ENCODE measurements at regions not wholly inside any gene's neighbourhood (a gene's known extent, or its start where the extent isn't known, plus 50 kb on each side); places are given as distances from the start of the nearest gene placed in this dataset.

- TF ChIP-seq CTCF (IDR thresholded peaks at IDR 0.05; ENCODE audit: insufficient read depth, low read length, poor library complexity, severe bottlenecking): no peak
- TF ChIP-seq EZH2phosphoT487 (conservative IDR thresholded peaks at IDR 0.05; ENCODE audit: low read length): no peak
- H3K4me2 ChIP-seq (ENCODE audit: low read depth, low read length, poor library complexity, severe bottlenecking): no peak overlapping the region
- H3K9ac ChIP-seq (ENCODE audit: low read length): no peak overlapping the region
- no peak overlapping the region for H3K4me3 ChIP-seq (ENCODE audit: insufficient read depth, low read length, poor library complexity, severe bottlenecking)
- no peaks in the 10 kb centered on the region for H3K79me2 ChIP-seq (ENCODE audit: insufficient read depth, low read length)
- no peaks in the 10 kb centered on the region for H3K9me2 ChIP-seq (replicated peaks; ENCODE audit: insufficient read depth, low read length)
- H3F3A ChIP-seq (ENCODE audit: insufficient read depth): no peaks in the 10 kb centered on the region
- H4K20me1 ChIP-seq (ENCODE audit: low read depth, low read length): no peaks in the 10 kb centered on the region
- H3K9me3 ChIP-seq (ENCODE audit: insufficient read depth, low read length): no peaks in the 10 kb centered on the region
- H3K27ac ChIP-seq (ENCODE audit: low read depth, low read length): no peak overlapping the region
- no peak overlapping the region for H2AFZ ChIP-seq (ENCODE audit: low read depth, low read length, severe bottlenecking)
- no peaks in the 10 kb centered on the region for H3K36me3 ChIP-seq (ENCODE audit: low read length)
- H3K27me3 ChIP-seq (ENCODE audit: low read length): no peaks in the 10 kb centered on the region
Measured at GRCh38 chr9:17970277-17970676, 391.4 kb downstream of the SH3GL2 start.

GRCh38 chr9:17978773-17979172, 399.9 kb downstream of the SH3GL2 start:
- Histone ChIP-seq H3K27me3 (ENCODE audit: low read length) (no peaks in the 10 kb centered on the region), H3K4me3 (ENCODE audit: insufficient read depth, low read length, poor library complexity, severe bottlenecking) (no peak overlapping the region), H3K27ac (ENCODE audit: low read depth, low read length) (no peak overlapping the region), H2AFZ (ENCODE audit: low read depth, low read length, severe bottlenecking) (no peak overlapping the region), H3K79me2 (ENCODE audit: insufficient read depth, low read length) (no peaks in the 10 kb centered on the region), H3F3A (ENCODE audit: insufficient read depth) (no peaks in the 10 kb centered on the region), H3K4me2 (ENCODE audit: low read depth, low read length, poor library complexity, severe bottlenecking) (no peak overlapping the region), H3K9me2 (replicated peaks; ENCODE audit: insufficient read depth, low read length) (no peaks in the 10 kb centered on the region), H3K36me3 (ENCODE audit: low read length) (no peaks in the 10 kb centered on the region), H4K20me1 (ENCODE audit: low read depth, low read length) (no peaks in the 10 kb centered on the region; the same call in 1 of the 2 replicates), H3K9me3 (ENCODE audit: insufficient read depth, low read length) (0 out of 2 replicates have a peak, but pooled peaks cover 4% of the 10 kb centered on the region), H3K9ac (ENCODE audit: low read length) (no peak overlapping the region)
- TF ChIP-seq EZH2phosphoT487 (conservative IDR thresholded peaks at IDR 0.05; ENCODE audit: low read length): no peak
- TF ChIP-seq CTCF (IDR thresholded peaks at IDR 0.05; ENCODE audit: insufficient read depth, low read length, poor library complexity, severe bottlenecking): no peak

GRCh38 chr9:17986595-17986994, 407.7 kb downstream of the SH3GL2 start:
- Histone ChIP-seq H3K36me3 (ENCODE audit: low read length) (no peaks in the 10 kb centered on the region), H3K27me3 (ENCODE audit: low read length) (no peaks in the 10 kb centered on the region)
- TF ChIP-seq CTCF (IDR thresholded peaks at IDR 0.05; ENCODE audit: insufficient read depth, low read length, poor library complexity, severe bottlenecking) (no peak), EZH2phosphoT487 (conservative IDR thresholded peaks at IDR 0.05; ENCODE audit: low read length) (no peak)

More at GRCh38 chr9:17986595-17986994, 407.7 kb downstream of the SH3GL2 start:
- H3K9ac ChIP-seq (ENCODE audit: low read length): no peak overlapping the region
- no peaks in the 10 kb centered on the region for H3K79me2 ChIP-seq (ENCODE audit: insufficient read depth, low read length)
- H2AFZ ChIP-seq (ENCODE audit: low read depth, low read length, severe bottlenecking): no peak overlapping the region
- H3K9me3 ChIP-seq (ENCODE audit: insufficient read depth, low read length): no peaks in the 10 kb centered on the region
- no peak overlapping the region for H3K4me3 ChIP-seq (ENCODE audit: insufficient read depth, low read length, poor library complexity, severe bottlenecking)
- no peak overlapping the region for H3K27ac ChIP-seq (ENCODE audit: low read depth, low read length)
- H3K4me2 ChIP-seq (ENCODE audit: low read depth, low read length, poor library complexity, severe bottlenecking): no peak overlapping the region
- no peaks in the 10 kb centered on the region for H3K9me2 ChIP-seq (replicated peaks; ENCODE audit: insufficient read depth, low read length)
- no peaks in the 10 kb centered on the region; the same call in 1 of the 2 replicates for H4K20me1 ChIP-seq (ENCODE audit: low read depth, low read length)
- no peaks in the 10 kb centered on the region for H3F3A ChIP-seq (ENCODE audit: insufficient read depth)

All from SU-DHL-6 (cell line).